GOT3 (cell line): ENCODE measurements at regions not wholly inside any gene's neighbourhood (a gene's known extent, or its start where the extent isn't known, plus 50 kb on each side); places are given as distances from the start of the nearest gene placed in this dataset.
"Not testable (repeated sequence)": the region's sequence is repeated elsewhere in the genome, so short reads cannot be mapped to it uniquely, and the experiment has no call there.

Experiments used
- DNase-seq: peaks from one replicate; lab custom pipeline; 2025; ENCODE audit warnings: mixed read lengths; lab: John Stamatoyannopoulos, UW

DNA sequence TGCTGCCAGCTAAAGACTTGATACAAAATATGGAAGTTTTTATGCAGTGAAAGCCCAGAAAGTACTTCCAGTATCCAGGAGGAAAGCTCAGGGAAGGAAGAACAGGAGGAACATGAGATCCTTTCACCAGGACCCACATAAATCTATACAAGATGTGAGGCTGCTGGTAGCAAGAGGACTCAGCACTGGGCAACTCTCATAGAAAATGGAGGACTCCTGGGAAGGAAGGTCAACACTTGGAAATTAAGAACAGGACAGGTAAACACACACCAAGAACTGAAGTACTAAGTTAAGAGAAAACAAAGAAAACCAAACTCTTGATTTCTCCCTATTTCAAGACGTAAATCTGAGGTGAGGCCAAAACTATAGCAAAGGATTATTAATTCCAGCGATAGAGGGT, 220.5 kb upstream of the HSF2 start:
- DNase-seq, result no peak

DNA sequence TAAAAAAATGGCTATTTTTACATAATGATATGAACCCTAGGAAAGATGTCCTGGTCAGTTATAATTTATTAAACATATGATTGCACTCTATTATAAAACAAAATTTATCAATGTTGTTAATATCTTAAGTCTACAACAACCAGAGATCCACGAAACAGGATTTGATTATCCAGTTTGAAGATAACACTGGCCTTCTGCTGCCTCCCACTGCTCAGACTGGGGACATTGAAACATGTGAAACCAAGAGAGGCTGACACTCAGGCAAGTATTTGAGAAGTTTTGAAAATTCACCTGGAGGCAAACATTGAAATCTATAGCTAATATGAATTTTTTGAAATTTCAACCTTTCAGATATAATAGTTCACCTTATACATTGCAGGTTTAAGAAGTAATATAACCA, 219.3 kb upstream of the HSF2 start:
- no peak for DNase-seq

DNA sequence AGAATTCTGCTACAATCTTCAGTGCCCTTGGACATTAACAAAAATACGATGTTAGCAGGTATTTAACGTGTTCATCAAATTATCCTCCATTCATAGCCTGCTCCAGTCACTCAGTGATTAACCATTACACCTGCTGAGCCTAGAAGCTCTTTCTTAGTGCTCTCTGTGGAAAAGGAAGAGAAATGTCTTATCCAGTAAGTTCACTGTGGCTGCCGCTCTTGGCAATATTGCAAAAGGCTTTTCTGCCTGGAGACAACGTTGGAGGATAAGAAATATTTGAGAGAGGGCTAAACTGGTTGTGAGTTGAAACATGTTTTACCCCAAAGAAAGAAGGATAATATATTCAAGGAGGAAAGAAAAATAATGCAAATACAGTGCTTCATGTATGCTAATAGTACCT, 217.4 kb upstream of the HSF2 start:
- DNase-seq, result no peak

DNA sequence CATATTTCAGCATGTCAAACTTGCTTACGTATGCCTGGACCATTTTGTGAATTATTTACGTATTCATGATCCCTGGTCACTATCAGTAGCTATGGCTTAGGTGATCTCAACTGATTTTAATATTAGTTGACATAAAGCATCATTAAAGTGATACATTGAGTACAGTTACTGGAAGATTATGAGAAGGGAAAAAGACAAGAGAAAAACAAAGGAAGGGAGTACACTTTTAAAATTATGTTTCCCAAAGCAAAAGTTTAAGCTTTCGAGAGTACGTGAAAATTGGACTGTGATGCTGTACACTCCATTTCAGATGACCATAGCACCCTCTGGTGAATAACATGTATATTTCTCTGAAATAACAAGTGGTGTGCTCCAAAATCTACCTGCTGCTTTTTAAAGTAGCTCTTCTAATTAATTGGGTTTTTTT, 215.0 kb upstream of the HSF2 start:
- DNase-seq, result no peak

DNA sequence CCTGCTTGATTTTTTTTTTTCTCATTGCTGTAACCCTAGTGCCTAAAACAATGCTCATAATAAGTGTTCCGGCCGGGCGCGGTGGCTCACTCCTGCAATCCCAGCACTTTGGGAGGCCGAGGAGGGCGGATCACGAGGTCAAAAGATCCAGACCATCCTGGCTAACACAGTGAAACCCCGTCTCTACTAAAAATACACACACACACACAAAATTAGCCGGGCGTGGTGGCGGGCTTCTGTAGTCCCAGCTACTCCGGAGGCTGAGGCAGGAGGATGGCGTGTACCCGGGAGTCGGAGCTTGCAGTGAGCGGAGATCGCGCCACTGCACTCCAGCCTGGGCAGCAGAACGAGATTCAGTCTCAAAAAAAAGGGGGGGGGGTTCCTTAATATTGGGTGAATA, 214.0 kb upstream of the HSF2 start:
- not testable (repeated sequence) for DNase-seq

DNA sequence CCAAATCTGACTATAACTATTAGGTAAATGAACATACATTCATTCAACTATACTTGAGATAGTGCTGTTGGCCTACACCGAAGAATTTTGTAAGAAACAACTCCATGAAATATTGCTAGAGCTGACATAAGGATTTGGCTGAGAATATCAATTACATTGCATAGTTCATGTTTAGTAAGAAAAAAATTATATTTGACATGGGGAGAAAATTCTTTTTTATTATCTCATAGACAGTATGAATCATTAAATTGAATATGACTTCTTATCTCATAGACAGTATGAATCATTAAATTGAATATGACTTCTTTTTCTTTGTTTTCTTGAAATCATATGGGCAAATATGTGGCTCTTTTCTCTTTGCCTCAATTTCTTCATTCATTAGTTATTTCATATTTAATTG, 212.3 kb upstream of the HSF2 start:
- DNase-seq, result no peak

DNA sequence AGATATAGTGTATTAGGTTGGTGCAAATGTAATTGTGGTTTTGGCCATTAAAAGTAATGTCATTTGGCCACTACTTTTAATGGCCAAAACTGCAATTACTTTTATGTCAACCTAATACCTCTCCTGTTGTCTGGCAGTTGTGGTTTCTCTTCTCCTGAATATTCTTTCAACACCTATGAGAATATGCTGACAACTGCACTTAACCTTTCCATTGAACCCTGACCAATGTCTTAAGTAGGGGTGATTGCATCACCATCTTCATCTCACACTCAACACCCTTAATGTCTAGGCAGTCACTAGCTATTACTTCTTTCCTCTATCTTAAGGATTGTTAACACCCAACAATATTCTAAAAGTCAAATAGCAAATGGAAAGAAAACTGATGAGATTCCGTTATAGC, 200.5 kb upstream of the HSF2 start:
- no peak for DNase-seq

DNA sequence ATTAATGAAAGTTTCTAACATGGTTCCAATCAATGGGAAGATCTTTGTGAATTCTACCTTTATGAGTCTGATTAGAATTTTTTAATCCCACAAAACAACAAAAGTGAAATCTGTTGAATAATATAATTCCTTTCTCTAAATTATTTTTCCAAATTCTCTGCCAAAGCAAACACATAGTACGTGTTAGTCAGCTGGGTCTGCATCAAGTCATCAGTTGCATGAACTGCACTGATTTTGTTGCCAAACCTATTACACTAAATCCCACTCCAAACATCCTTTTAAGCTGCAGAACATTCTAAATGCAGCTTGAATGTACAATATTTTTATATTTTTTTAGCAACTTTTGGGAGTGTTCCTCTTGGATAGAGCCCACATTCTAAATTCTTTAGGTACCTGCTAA, 199.0 kb upstream of the HSF2 start:
- DNase-seq, result no peak

DNA sequence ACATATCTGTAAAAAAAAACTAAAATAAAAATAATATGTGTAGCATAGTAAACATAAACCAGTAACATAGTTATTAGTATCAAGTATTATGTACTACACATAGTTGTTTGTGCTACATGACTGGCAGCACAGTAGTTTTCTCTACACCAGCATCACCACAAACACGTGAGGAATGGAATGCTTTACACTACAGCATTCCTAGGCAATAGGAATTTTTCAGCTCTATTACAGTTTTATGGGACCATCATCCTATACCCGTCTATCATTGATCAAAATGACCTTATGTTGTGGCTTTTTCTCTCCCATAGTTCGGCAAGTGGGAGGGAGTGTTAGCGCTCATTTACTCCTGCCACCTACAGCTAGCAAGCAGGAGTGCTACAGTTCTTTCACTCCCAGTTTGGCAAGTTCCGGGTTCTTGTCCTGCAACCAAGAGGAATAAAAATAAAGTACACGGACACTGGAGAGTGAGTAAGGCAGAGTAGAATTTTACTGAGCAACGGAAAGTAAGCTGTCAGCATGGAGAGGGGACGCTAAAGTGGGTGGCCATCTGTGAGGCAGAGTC, 196.8 kb upstream of the HSF2 start:
- DNase-seq, result no peak

DNA sequence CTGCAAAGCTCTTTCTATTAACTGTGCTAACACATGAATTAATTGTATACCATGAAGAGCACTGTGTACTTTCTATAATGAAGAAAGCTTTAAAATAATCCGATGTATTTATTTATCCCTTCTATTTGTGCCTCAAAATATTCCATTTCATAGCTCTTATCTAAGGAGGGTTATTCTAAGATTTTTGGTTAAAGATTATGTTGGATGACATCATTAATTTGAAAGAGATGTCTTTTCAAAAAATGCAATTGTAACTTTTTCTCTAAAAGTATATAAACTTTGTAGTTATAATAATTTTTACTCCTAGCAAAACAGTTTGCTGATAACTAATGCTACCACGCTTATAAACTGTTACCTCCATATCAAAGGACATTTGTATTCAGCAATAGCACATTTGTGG, 192.4 kb upstream of the HSF2 start:
- DNase-seq, result no peak

DNA sequence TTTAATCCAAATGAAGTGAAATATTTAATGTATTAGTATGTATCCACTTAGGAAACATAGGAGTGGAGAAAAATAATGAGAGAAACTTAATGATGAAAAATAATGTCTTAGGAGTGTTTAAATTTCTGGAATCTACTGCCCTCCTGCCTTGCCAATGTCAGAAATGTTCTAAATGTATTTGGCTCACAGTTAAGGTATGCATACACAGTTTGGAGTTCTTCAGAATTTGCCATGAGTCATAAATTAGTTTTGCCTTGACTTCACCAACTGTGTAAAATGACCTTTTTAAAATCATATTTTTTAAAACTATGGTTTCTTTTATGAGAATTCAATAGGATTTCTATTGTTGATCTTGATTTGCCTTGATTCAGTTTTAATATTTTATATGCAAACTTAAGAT, 191.7 kb upstream of the HSF2 start:
- no peak for DNase-seq

DNA sequence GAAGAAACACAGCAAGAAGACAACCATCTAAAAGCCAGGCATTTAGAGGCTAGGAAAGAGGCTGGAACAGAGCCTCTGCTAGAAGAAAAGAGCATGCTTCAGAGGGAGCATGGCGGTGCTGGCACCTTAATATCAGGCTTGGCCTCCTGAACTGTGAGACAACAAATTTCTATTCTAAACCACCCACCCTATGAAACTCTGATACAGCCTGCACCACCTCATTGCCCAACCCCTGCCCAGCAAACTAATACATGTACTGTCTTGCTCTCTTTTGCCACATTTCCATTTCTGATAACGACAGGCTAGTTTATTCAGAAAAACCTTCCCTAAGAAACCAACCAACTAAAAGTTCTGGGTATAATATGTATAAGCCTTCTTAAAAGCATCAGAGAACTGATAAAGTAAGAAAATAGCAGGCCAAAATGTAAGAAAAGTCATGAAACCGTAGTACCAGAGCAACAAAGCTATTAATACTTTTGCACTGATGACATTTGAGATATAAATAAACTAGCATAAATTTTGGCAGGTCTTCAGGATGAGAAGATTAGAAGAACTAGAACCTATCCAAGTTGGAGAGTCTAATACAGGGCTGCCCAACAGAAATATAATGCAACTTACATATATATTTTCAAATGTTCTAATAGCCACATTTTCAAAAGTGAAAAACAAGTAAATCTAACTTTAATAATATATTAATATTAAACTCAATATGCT, 184.7 kb upstream of the HSF2 start:
- DNase-seq, result no peak

DNA sequence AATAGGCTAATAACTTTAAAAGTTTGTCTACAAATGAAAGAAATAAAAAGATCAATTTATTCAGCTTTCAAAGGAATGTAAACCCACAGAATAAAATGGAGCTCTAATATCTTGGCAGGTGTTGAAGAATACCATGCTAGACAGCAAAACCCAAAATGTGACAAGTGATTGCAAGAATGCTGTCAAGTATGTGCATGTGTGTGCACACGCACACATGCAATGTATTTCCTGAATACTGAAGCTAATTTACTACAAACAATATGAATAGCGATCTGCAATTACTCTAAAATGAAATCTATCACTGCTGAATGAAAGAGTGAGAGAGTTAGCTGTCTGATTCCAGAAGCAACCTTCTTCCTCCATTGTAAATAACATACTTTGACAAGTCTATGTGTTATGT, 179.2 kb upstream of the HSF2 start:
- DNase-seq, result no peak

DNA sequence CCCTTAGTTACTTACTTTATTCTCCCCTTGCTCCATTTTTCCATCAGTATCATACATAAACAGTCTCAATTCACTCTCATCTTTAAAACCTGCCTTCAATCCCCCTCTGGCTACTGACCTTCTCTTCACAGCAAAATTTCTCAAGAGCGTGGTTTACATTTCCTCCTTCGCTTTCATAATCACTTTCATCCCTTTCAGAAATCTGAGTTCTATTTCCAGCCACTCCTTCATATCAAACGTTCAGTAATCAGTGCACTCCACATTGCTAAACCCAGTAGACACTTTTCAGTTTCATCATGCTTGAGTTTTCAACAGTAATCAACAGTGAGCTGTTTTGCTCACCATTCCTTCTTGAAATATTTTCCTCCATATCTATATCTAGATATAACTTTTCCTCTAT, 176.7 kb upstream of the HSF2 start:
- DNase-seq, result no peak

DNA sequence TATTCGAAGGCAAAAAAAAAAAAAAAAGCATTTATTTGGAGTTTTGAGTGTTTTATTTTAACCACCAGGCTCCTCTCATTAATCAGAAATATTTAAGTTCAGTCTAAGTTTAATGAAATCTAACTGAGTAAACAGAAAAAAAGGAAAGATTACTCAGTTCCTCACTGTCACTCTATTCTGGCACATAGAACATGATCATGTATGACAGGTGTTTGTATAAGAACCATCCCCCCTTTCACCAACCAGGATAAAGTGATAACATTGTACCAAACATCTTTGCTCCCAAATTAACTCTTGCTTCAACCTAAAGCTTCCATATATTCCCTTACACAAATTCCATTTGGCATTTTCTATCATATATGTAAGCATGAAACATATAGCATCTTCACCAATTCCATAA, 176.2 kb upstream of the HSF2 start:
- no peak for DNase-seq

DNA sequence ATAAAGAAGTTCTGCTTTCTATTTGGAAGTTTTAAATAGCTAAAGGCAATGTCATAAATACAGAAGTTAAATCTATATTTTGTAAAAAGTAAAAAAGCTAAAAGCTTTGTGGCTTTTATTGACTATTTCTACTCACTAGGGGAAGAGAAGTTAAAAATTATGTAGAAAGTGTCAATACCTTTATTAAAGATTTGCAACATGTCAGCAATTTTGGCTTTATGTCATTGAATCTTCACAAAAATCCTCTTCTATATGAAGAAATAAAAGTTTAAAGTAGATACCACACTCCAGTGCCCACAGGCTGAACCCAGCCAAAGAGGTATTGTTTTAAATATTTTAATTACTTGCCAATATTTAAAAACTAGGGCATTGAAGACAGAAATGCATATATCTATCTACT, 160.6 kb upstream of the HSF2 start:
- DNase-seq, result no peak

DNA sequence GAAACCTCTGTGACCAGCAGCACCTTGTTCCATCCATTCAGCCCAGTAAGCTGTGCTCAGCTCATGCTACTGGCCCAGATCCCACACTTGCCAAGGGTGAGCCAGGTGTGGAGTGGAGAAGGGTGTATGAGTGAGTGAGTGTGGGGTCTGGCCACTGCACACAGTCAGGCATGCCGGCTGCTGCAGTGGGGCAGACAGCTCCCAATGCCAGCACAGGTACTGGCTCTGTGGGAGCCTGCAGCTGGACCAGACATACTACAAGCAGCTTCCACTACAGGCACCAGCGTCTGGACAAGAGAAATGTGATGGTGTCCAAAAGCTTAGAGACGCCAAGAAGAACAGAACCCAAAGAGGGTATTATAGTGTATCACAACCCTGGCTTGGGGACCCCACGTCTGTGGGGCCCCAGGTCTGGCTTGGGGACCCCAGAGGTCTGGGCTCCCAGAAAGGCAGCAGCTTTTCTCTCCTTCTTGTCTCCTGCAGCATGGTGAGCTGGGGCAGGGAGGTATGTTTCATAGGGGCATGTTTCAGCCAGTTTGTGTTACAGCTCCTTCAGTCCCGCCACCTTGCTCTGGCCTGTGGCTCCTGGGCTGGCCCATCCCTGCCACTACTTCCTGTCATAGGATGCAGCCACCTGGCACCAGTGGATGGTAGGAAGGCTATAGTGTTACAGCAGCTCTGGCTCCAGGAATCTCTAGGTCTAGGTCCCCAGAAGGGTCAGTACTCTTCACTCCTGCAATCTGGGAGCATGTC, 152.4 kb upstream of the HSF2 start:
- no peak for DNase-seq

DNA sequence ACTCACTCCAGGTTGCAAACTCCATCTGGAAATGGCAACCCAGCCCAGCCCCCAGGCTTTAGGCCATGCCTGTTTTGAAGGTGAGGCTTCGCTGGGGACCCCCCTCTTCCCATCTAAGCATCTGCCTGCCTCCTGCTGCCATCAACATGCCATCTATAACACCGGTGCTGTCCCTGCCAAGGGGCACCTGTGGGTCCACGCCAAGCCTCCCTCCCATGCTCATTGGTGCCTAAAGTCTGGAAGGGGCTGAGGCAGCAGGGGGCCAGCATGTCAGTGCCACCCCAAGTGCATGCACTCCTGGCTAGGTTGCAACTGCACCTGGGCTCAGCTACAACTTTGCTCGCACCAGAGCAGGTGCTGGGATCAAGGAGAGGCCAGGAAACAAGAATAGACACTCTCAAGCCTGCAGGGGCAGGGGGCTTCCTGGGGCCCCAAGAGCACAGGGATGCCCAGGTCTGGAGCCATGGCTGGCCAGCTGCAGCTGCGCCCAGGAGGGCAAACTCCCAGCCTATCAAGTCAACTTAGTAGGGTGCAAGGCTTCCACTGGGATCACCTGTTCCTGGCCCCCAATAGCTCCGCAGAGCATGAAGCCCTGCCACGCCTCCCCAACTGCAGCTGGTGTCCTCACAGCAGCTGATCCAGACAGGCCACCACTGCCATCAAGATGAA, 151.3 kb upstream of the HSF2 start:
- no peak for DNase-seq

DNA sequence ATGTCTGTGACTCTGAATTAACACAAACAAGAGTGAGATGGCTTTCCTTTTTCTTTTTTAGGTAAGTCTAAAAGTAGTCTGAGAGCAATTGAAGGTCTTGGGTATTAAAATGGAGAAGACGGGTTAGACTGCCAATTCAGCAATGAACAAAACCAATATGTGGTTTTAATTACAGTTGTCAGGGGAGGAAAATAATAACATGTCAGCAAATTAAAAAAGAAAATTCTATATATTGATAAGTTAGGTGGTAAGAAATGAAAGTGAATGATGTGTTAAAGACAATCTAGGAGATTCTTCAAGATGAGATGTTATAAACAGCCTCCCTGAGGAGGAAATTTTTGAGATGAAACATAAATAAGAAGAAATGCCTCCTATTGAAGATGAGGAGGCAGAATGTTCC, 150.6 kb upstream of the HSF2 start:
- no peak for DNase-seq

DNA sequence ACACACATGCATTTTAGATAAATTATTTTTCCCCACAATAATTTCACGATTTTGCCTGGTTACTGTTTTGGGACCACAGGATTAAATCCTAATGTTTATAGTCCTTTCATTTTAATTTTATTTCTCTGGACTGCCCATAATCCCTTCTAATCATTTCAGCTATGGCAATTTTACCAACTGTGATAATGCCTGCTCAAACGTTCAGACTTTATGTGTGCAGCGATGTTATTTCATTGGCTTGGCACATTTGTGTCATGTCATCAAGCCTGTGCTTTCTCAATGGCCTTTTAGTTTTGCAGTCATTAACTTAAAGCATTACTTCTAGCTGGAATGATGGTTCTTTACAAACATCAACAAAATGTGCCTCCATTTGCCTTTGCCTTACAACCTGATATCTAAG, 140.6 kb upstream of the HSF2 start:
- DNase-seq, result no peak

DNA sequence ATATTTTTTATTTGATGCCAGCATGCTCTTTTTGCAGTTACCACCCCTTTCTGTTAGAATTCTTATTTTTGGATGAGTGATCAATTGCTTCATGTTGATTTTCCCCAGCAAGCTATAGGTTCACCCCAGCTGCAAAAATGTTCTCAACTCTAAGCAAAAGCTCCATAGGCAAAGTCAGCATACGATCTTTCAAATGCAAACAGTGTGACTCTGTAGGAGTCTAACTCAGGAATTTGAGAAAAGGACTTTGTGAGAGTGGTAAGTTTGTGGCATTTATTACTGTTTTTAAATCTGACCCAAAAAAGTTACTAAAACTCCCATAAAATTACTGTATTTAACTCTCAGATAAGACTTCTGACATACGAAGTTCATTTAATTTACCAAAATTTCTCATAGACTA, 134.9 kb upstream of the HSF2 start:
- DNase-seq, result no peak

DNA sequence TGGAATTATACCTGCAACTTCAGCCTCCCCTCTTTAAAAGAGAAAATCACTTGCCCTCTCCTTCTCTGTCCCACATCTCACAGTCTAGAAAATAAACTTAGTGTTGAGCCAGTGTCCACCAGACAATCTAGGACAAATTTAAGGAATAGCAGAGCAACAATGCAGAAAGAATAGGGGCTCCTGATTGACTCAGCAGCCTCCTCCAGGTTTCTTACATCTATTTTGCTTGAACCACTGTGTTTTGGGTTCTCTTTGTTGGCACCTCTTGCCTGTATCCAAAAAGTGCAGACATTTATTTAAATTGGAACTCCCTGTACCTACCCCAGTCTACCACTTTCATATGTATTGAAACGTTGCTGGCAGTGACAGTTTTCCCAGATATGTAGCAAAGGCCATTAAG, 133.7 kb upstream of the HSF2 start:
- DNase-seq, result no peak

DNA sequence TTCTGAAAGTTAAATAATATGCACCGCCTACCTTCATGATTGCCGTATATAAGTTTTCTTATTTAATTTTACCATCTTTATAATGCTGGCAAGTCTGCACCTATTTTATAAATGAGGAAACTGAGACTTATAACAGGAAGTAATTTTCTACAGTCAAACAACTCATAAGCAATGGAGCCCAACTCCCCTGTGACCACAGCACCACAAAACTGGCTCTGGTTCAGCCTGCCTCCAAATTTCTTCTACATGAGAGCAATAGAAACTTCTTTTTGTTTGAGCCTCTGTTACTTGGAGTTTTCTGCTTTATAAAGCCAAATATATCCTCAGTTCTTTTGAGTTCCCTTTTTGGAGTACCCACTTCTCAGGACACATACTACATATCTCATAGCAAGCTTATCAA, 131.1 kb upstream of the HSF2 start:
- no peak for DNase-seq
